K562 (cell line): ENCODE measurements at regions not wholly inside any gene's neighbourhood (a gene's known extent, or its start where the extent isn't known, plus 50 kb on each side); places are given as distances from the start of the nearest gene placed in this dataset.

ENCODE experiments used
- ATAC-seq: fragments of 200-7000 bp; cut with Tn5 transposase; 3 replicates; pipeline ENCODE4 v1.9.1; 2020; ENCODE audit warnings: moderate library complexity
- BruUV-seq: library from RNA; stranded (reverse); fragments of 400-500 nt; replicated peaks from 2 replicates; lab custom pipeline; 2021; lab: Mats Ljungman, UMichigan
- CTCF ChIA-PET: fragments of 300-600 bp; formaldehyde crosslinking; extraction: SDS; loops from one replicate; lab custom pipeline; 2021; ENCODE audit warnings: low intra/inter-chr PET ratio; lab: Yijun Ruan, JAX
- POLR2A ChIA-PET: fragments of 300-600, 350-650 bp; sonication (Branson Sonifier 250); formaldehyde crosslinking; extraction: SDS; loops from one replicate; lab custom pipeline; 2021; ENCODE audit warnings: antibody characterized with exemption, inconsistent platforms; lab: Yijun Ruan, JAX
- DNase-seq, 4 experiments: peaks; one replicate each; pipeline versions ENCODE4 v3.0.0 to v3.0.0-alpha.2; 2011 to 2018; ENCODE audit warnings: low spot score in 3 of 4, mixed read lengths in 3 of 4; ENCODE audit errors: extremely low read depth in 1 of 4
- FAIRE-seq: peaks from 2 replicates; lab custom pipeline; 2011; peaks lifted over from hg19 to GRCh38; lab: Jason Lieb, UNC
- H2AFZ ChIP-seq: 2 replicates; pipeline ENCODE4 v1.6.0; 2011; ENCODE audit warnings: low read depth, low read length, control low read depth, inconsistent platforms
- H3K27ac ChIP-seq: fragments of 200-600 bp; 3 replicates; pipeline ENCODE4 v1.8.0; 2011; ENCODE audit warnings: low read depth, mild to moderate bottlenecking, control low read depth, inconsistent platforms, low read length, moderate library complexity, mixed read lengths; ENCODE audit errors: extremely low read depth
- H3K27me3 ChIP-seq, 2 experiments: fragments of 300-600 bp in 1 of 2; 2 replicates in 1 of 2; 3 replicates in 1 of 2; pipeline versions ENCODE4 v1.6.0 to v1.8.0; 2011; ENCODE audit warnings: inconsistent platforms in 2 of 2, low read length in 2 of 2, mild to moderate bottlenecking in 1 of 2, mixed read lengths in 1 of 2, moderate library complexity in 1 of 2; ENCODE audit not compliant: control insufficient read depth in 2 of 2, insufficient read depth in 2 of 2
- H3K36me3 ChIP-seq: fragments of 300-600 bp; 3 replicates; pipeline ENCODE4 v1.8.0; 2011; ENCODE audit warnings: mild to moderate bottlenecking, low read length, inconsistent platforms; ENCODE audit not compliant: control insufficient read depth, insufficient read depth
- H3K4me1 ChIP-seq, 2 experiments: fragments of 200-600 bp in 1 of 2; replicated peaks in 1 of 2; 2 replicates in 1 of 2; 3 replicates in 1 of 2; pipeline versions ENCODE4 v1.5.1 to v1.8.0; 2011; ENCODE audit warnings: inconsistent platforms in 2 of 2, low read length in 2 of 2, mild to moderate bottlenecking in 1 of 2, mixed read lengths in 1 of 2, moderate library complexity in 1 of 2; ENCODE audit not compliant: control insufficient read depth in 2 of 2, insufficient read depth in 2 of 2
- H3K4me2 ChIP-seq: 2 replicates; pipeline ENCODE4 v1.6.1; 2011; ENCODE audit warnings: low read length, control low read depth, inconsistent platforms, mixed read lengths; ENCODE audit not compliant: insufficient read depth
- H3K4me3 ChIP-seq: fragments of 200-600 bp; sonication (generic), shearing (Covaris generic); 2 replicates; pipeline ENCODE4 v1.5.1; 2016; ENCODE audit warnings: control low read depth, inconsistent platforms
- H3K79me2 ChIP-seq: fragments of 200-600 bp; 3 replicates; pipeline ENCODE4 v1.8.0; 2011; ENCODE audit warnings: low read length, inconsistent platforms; ENCODE audit not compliant: control insufficient read depth, insufficient read depth
- H3K9ac ChIP-seq, 2 experiments: 2 replicates each; pipeline versions ENCODE4 v1.6.0 to v1.6.1; 2011; ENCODE audit warnings: low read depth in 2 of 2, low read length in 2 of 2, control low read depth in 1 of 2, inconsistent platforms in 1 of 2, mild to moderate bottlenecking in 1 of 2, mixed read lengths in 1 of 2; ENCODE audit not compliant: insufficient read depth in 1 of 2
- H3K9me1 ChIP-seq: one replicate; pipeline ENCODE4 v1.6.0; 2011; ENCODE audit warnings: inconsistent platforms, mild to moderate bottlenecking, low read length, moderate library complexity; ENCODE audit not compliant: control insufficient read depth, insufficient read depth
- H3K9me3 ChIP-seq: replicated peaks from 2 replicates; pipeline ENCODE4 v1.5.1; 2011; ENCODE audit warnings: low read depth, low read length, inconsistent platforms; ENCODE audit not compliant: control insufficient read depth, insufficient read depth
- H4K20me1 ChIP-seq: replicated peaks from 2 replicates; pipeline ENCODE4 v1.6.1; 2011; ENCODE audit warnings: low read length, inconsistent platforms, mixed read lengths; ENCODE audit not compliant: control insufficient read depth, insufficient read depth
- ARID2 ChIP-seq: fragments of 450-650 bp; IDR thresholded peaks from 2 replicates; pipeline ENCODE4 v1.6.1; 2017; ENCODE audit warnings: antibody characterized with exemption, mild to moderate bottlenecking
- ATF4 ChIP-seq: fragments of 450-650 bp; formaldehyde crosslinking; IDR thresholded peaks from 2 replicates; pipeline ENCODE4 v1.4.0; 2022; ENCODE audit warnings: mild to moderate bottlenecking, moderate library complexity
- CLOCK ChIP-seq: fragments of 250-450 bp; sonication (Bioruptor Pico); IDR thresholded peaks from 2 replicates; pipeline ENCODE4 v1.4.0; 2020; ENCODE audit warnings: mild to moderate bottlenecking, moderate library complexity, borderline replicate concordance
- EP400 ChIP-seq: fragments of 450-650 bp; IDR thresholded peaks from 2 replicates; pipeline ENCODE4 v1.6.1; 2017; ENCODE audit warnings: antibody characterized with exemption, mild to moderate bottlenecking, moderate library complexity
- MNT ChIP-seq, 2 experiments: fragments of 450-650 bp; conservative IDR thresholded peaks; 2 replicates each; pipeline ENCODE4 v1.6.1; 2017; ENCODE audit warnings: mild to moderate bottlenecking in 2 of 2, moderate library complexity in 2 of 2
- RHOXF2B ChIP-seq: fragments of 250-450 bp; sonication (Bioruptor Pico); conservative IDR thresholded peaks from 2 replicates; pipeline ENCODE4 v1.5.1; 2021
- RNF2 ChIP-seq: sonication (generic); IDR thresholded peaks from 2 replicates; pipeline ENCODE4 v1.6.1; 2016
- TCF7 ChIP-seq: sonication (generic); IDR thresholded peaks from 2 replicates; pipeline ENCODE4 v1.6.1; 2016; ENCODE audit warnings: antibody characterized with exemption, borderline replicate concordance
- ZC3H8 ChIP-seq: fragments of 450-650 bp; IDR thresholded peaks from 2 replicates; pipeline ENCODE4 v1.6.1; 2017
- ZNF589 ChIP-seq: fragments of 200-800 bp; sonication (Bioruptor generic); IDR thresholded peaks from 2 replicates; pipeline ENCODE4 v1.6.1; 2016; ENCODE audit warnings: low read depth, missing genetic modification characterization, missing compliant biosample characterization
- WGBS: fragments of 100-300 bp; shearing (Covaris generic); methylation state at CpG from one replicate; pipeline ENCODE4 v1.1.6; 2016; ENCODE audit warnings: low coverage, mixed read lengths; ENCODE audit not compliant: insufficient coverage; ENCODE audit errors: missing lambda C conversion rate; 5-methylcytosine and 5-hydroxymethylcytosine counted together
- in situ Hi-C: fragments of 300-500 bp; cut with MboI; formaldehyde crosslinking; loops from 4 replicates; pipeline ENCODE4 v1.15.0; 2018; ENCODE audit warnings: inconsistent platforms, mixed read lengths
- intact Hi-C: fragments of 100-400 bp; cut with micrococcal nuclease; formaldehyde crosslinking; loops from 2 replicates; pipeline ENCODE4 v1.14.2; 2022

GRCh38 chr15:29589975-29590374, 232.3 kb downstream of the TJP1 start:
- FAIRE-seq, result no peak
- no peak for DNase-seq
- no peak overlapping the region for H2AFZ ChIP-seq
- H4K20me1 ChIP-seq, result no peaks in the 10 kb centered on the region
- 0% methylated on average over 4 of the region's 4 CpGs for WGBS
- in situ Hi-C loops (no loop called here), intact Hi-C loops (no loop called here)
- no peak overlapping the region for H3K9ac ChIP-seq
- no peaks in the 10 kb centered on the region for H3K9me1 ChIP-seq
- H3K4me2 ChIP-seq, result no peak overlapping the region
- no peak overlapping the region for H3K4me3 ChIP-seq
- POLR2A ChIA-PET, result no interaction called here
- no TSS peak for BruUV-seq
- no peaks in the 10 kb centered on the region for H3K79me2 ChIP-seq
- H3K27me3 ChIP-seq, result peaks cover 0 to 7% of the 10 kb centered on the region in 2 experiments; a peak in 2 of 5 replicates
- no peak for ATAC-seq
- no peaks in the 10 kb centered on the region for H3K36me3 ChIP-seq
- no peak overlapping the region for H3K27ac ChIP-seq
- CTCF ChIA-PET, result no interaction called here
- H3K4me1 ChIP-seq, result no peaks in the 10 kb centered on the region
- no peaks in the 10 kb centered on the region for H3K9me3 ChIP-seq
- TF ChIP-seq ZNF589, result no peak
- no peak for TF ChIP-seq CLOCK (CRISPR knock-in tag)
- TF ChIP-seq MNT (conservative IDR thresholded peaks at IDR 0.05), result no peak
- TF ChIP-seq ARID2, result no peak
- no peak for TF ChIP-seq RHOXF2B
- no peak for TF ChIP-seq EP400
- TF ChIP-seq ZC3H8, result no peak
- no peak for TF ChIP-seq TCF7
- no peak for TF ChIP-seq ATF4
- no peak for TF ChIP-seq RNF2
